ENCODE measurements at regions not wholly inside any gene's neighbourhood (a gene's known extent, or its start where the extent isn't known, plus 50 kb on each side); places are given as distances from the start of the nearest gene placed in this dataset.
A peak's percentile ranks its signal among the peaks of the same experiment; 100 is the strongest.

GRCh38 chr9:2924380-2924768 lies 80.5 kb upstream of the PUM3 start:
- no peak for TF ChIP-seq REST (IDR thresholded peaks at IDR 0.05; ENCODE audit: low read depth)
- TF ChIP-seq EP300 (IDR thresholded peaks at IDR 0.05; ENCODE audit: borderline replicate concordance): no peak
- no peak for TF ChIP-seq MAX (IDR thresholded peaks at IDR 0.05)
- no peak for TF ChIP-seq EGR1 (IDR thresholded peaks at IDR 0.05)
- no peak for TF ChIP-seq TEAD4 (IDR thresholded peaks at IDR 0.05)
- TF ChIP-seq ZBTB7A (IDR thresholded peaks at IDR 0.05; ENCODE audit: low read depth): no peak
- TF ChIP-seq CEBPB (IDR thresholded peaks at IDR 0.05): no peak
- TF ChIP-seq TAF1 (IDR thresholded peaks at IDR 0.05; ENCODE audit: low read depth): no peak
- no peak for TF ChIP-seq RAD21 (IDR thresholded peaks at IDR 0.05; ENCODE audit: low read depth)
- no peak for TF ChIP-seq TCF12 (IDR thresholded peaks at IDR 0.05; ENCODE audit: low read depth)
- TF ChIP-seq NFIC (IDR thresholded peaks at IDR 0.05): no peak

GRCh38 chr9:2923766-2924379 lies 80.0 kb upstream of the PUM3 start:
- TF ChIP-seq USF1 (IDR thresholded peaks at IDR 0.05): no peak
- no peak for TF ChIP-seq ZBTB7A (IDR thresholded peaks at IDR 0.05; ENCODE audit: low read depth)
- TF ChIP-seq EP300 (IDR thresholded peaks at IDR 0.05; ENCODE audit: borderline replicate concordance): no peak
- no peak for TF ChIP-seq MAX (IDR thresholded peaks at IDR 0.05)
- TF ChIP-seq EGR1 (IDR thresholded peaks at IDR 0.05): no peak
- TF ChIP-seq REST (IDR thresholded peaks at IDR 0.05; ENCODE audit: low read depth): peak; percentile 77

GRCh38 chr9:2919347-2919746 lies 75.5 kb upstream of the PUM3 start:
- TF ChIP-seq EP300 (IDR thresholded peaks at IDR 0.05; ENCODE audit: borderline replicate concordance) (no peak), TAF1 (IDR thresholded peaks at IDR 0.05; ENCODE audit: low read depth) (no peak)

GRCh38 chr9:2916382-2916985 lies 72.6 kb upstream of the PUM3 start:
- TF ChIP-seq REST (IDR thresholded peaks at IDR 0.05; ENCODE audit: low read depth) (no peak), EP300 (IDR thresholded peaks at IDR 0.05; ENCODE audit: borderline replicate concordance) (no peak), ZBTB7A (IDR thresholded peaks at IDR 0.05; ENCODE audit: low read depth) (no peak), MAX (IDR thresholded peaks at IDR 0.05) (no peak), CEBPB (IDR thresholded peaks at IDR 0.05) (no peak), RAD21 (IDR thresholded peaks at IDR 0.05; ENCODE audit: low read depth) (no peak)

- TF ChIP-seq EP300 (IDR thresholded peaks at IDR 0.05; ENCODE audit: borderline replicate concordance) (no peak), TCF12 (IDR thresholded peaks at IDR 0.05; ENCODE audit: low read depth) (no peak), NFIC (IDR thresholded peaks at IDR 0.05) (no peak)
Measured at GRCh38 chr9:2913026-2913425, 69.1 kb upstream of the PUM3 start.

- TF ChIP-seq TEAD4 (IDR thresholded peaks at IDR 0.05) (no peak), EP300 (IDR thresholded peaks at IDR 0.05; ENCODE audit: borderline replicate concordance) (no peak), TCF12 (IDR thresholded peaks at IDR 0.05; ENCODE audit: low read depth) (no peak), CREB1 (IDR thresholded peaks at IDR 0.05; ENCODE audit: low read depth) (no peak), RAD21 (IDR thresholded peaks at IDR 0.05; ENCODE audit: low read depth) (no peak), MAX (IDR thresholded peaks at IDR 0.05) (no peak), TAF1 (IDR thresholded peaks at IDR 0.05; ENCODE audit: low read depth) (no peak), FOXM1 (IDR thresholded peaks at IDR 0.05; ENCODE audit: borderline replicate concordance, low read depth) (no peak)
Measured at GRCh38 chr9:2907411-2907810, 63.5 kb upstream of the PUM3 start.
